GM12891 (cell line): ENCODE measurements at regions not wholly inside any gene's neighbourhood (a gene's known extent, or its start where the extent isn't known, plus 50 kb on each side); places are given as distances from the start of the nearest gene placed in this dataset.

Experiments
- DNase-seq: peaks from one replicate; pipeline ENCODE4 v3.0.0; 2011; ENCODE audit warnings: low spot score; ENCODE audit not compliant: insufficient read length
- FAIRE-seq: peaks from 2 replicates; lab custom pipeline; 2011; peaks lifted over from hg19 to GRCh38; lab: Jason Lieb, UNC
- PAX5 ChIP-seq: IDR thresholded peaks from 2 replicates; pipeline ENCODE4 v1.6.1; 2011; ENCODE audit warnings: low read length, moderate library complexity, mild to moderate bottlenecking; ENCODE audit not compliant: insufficient read depth, severe bottlenecking
- POLR2A ChIP-seq: IDR thresholded peaks from 2 replicates; pipeline ENCODE4 v1.6.1; 2011; ENCODE audit warnings: low read depth, low read length, control low read depth
- POLR2AphosphoS5 ChIP-seq: IDR thresholded peaks from 2 replicates; pipeline ENCODE4 v1.6.1; 2011; ENCODE audit warnings: low read depth, low read length, control low read depth
- POU2F2 ChIP-seq: IDR thresholded peaks from 2 replicates; pipeline ENCODE4 v1.6.1; 2011; ENCODE audit warnings: low read depth, mild to moderate bottlenecking, control low read depth, low read length, moderate library complexity
- SPI1 ChIP-seq: IDR thresholded peaks from 2 replicates; pipeline ENCODE4 v1.6.1; 2011; ENCODE audit warnings: low read depth, low read length, control low read depth
- TAF1 ChIP-seq: IDR thresholded peaks from 2 replicates; pipeline ENCODE4 v1.6.1; 2011; ENCODE audit warnings: low read depth, low read length, control low read depth

GRCh38 chr1:244231193-244231571, 180.1 kb downstream of the ZBTB18 start:
- no peak for DNase-seq
- FAIRE-seq, result no peak
- TF ChIP-seq TAF1 (no peak), SPI1 (no peak), POU2F2 (no peak), POLR2A (no peak), POLR2AphosphoS5 (no peak), PAX5 (no peak)

GRCh38 chr1:244231572-244232315, 180.7 kb downstream of the ZBTB18 start:
- no peak for TF ChIP-seq POLR2AphosphoS5
- TF ChIP-seq SPI1, result no peak
- no peak for TF ChIP-seq PAX5
- no peak for TF ChIP-seq TAF1
- no peak for TF ChIP-seq POLR2A
- TF ChIP-seq POU2F2, result no peak
- FAIRE-seq (no peak), DNase-seq (no peak)

- FAIRE-seq, result no peak
- DNase-seq, result no peak
- TF ChIP-seq POLR2AphosphoS5 (no peak), POLR2A (no peak), TAF1 (no peak), SPI1 (no peak), PAX5 (no peak), POU2F2 (no peak)
Observed at GRCh38 chr1:244234009-244234643, 183.0 kb downstream of the ZBTB18 start.

- DNase-seq, result no peak
- no peak for FAIRE-seq
Observed at GRCh38 chr1:244235157-244235556, 184.1 kb downstream of the ZBTB18 start.

GRCh38 chr1:244236101-244236500, 185.0 kb downstream of the ZBTB18 start:
- no peak for TF ChIP-seq SPI1
- no peak for TF ChIP-seq PAX5
- TF ChIP-seq POU2F2, result no peak
- TF ChIP-seq TAF1, result no peak
- no peak for TF ChIP-seq POLR2AphosphoS5
- no peak for TF ChIP-seq POLR2A
- DNase-seq (no peak), FAIRE-seq (no peak)

More at GRCh38 chr1:244235157-244235556, 184.1 kb downstream of the ZBTB18 start:
- TF ChIP-seq SPI1 (no peak), POLR2AphosphoS5 (no peak), PAX5 (no peak), POLR2A (no peak), POU2F2 (no peak), TAF1 (no peak)

- FAIRE-seq (no peak), DNase-seq (no peak)
- no peak for TF ChIP-seq SPI1
- no peak for TF ChIP-seq TAF1
- no peak for TF ChIP-seq POU2F2
- no peak for TF ChIP-seq PAX5
- TF ChIP-seq POLR2A, result no peak
- no peak for TF ChIP-seq POLR2AphosphoS5
Observed at GRCh38 chr1:244236721-244237120, 185.6 kb downstream of the ZBTB18 start.

- no peak for FAIRE-seq
- TF ChIP-seq TAF1, result no peak
- TF ChIP-seq POLR2AphosphoS5, result no peak
- no peak for TF ChIP-seq PAX5
- TF ChIP-seq POU2F2, result no peak
- no peak for TF ChIP-seq SPI1
- no peak for TF ChIP-seq POLR2A
- no peak for DNase-seq
Observed at GRCh38 chr1:244237445-244237844, 186.4 kb downstream of the ZBTB18 start.

- FAIRE-seq, result no peak
- TF ChIP-seq POLR2AphosphoS5 (no peak), TAF1 (no peak), SPI1 (no peak), POU2F2 (no peak), POLR2A (no peak), PAX5 (no peak)
- DNase-seq, result no peak
Observed at GRCh38 chr1:244239261-244239770, 188.2 kb downstream of the ZBTB18 start.

GRCh38 chr1:244241438-244241837, 190.4 kb downstream of the ZBTB18 start:
- FAIRE-seq (no peak), DNase-seq (no peak)
- TF ChIP-seq PAX5 (no peak), POLR2A (no peak), SPI1 (no peak), POU2F2 (no peak), POLR2AphosphoS5 (no peak), TAF1 (no peak)
